Fibroblast of the aortic adventitia (primary cell): ENCODE measurements at regions not wholly inside any gene's neighbourhood (a gene's known extent, or its start where the extent isn't known, plus 50 kb on each side); places are given as distances from the start of the nearest gene placed in this dataset.

Experiments used
- DNase-seq: peaks from one replicate; pipeline ENCODE4 v3.0.0-alpha.2; 2010; ENCODE audit warnings: low read depth
- H3K4me3 ChIP-seq: 2 replicates; pipeline ENCODE4 v1.5.1; 2011; ENCODE audit warnings: low read depth, mild to moderate bottlenecking, control low read depth, low read length, moderate library complexity
- CTCF ChIP-seq: IDR thresholded peaks from 2 replicates; pipeline ENCODE4 v1.5.1; 2011; ENCODE audit warnings: mild to moderate bottlenecking, low read length, control low read depth, inconsistent platforms; ENCODE audit not compliant: insufficient read depth

GRCh38 chr11:82676483-82677094 is 57.1 kb downstream of the FAM181B start:
- TF ChIP-seq CTCF = peak; percentile 43
- DNase-seq = no peak
- H3K4me3 ChIP-seq = no peak overlapping the region

- TF ChIP-seq CTCF = no peak
- no peak for DNase-seq
- no peak overlapping the region for H3K4me3 ChIP-seq
These were observed 57.8 kb downstream of the FAM181B start for GRCh38 chr11:82675838-82676237.

- no peak overlapping the region for H3K4me3 ChIP-seq
- no peak for TF ChIP-seq CTCF
- DNase-seq = no peak
These were observed 60.0 kb downstream of the FAM181B start for GRCh38 chr11:82673631-82674030.

- no peak for DNase-seq
- no peak for TF ChIP-seq CTCF
- H3K4me3 ChIP-seq = no peak overlapping the region
These were observed 62.2 kb downstream of the FAM181B start for GRCh38 chr11:82671451-82671850.

- H3K4me3 ChIP-seq = no peak overlapping the region
- no peak for DNase-seq
- no peak for TF ChIP-seq CTCF
These were observed 70.1 kb downstream of the FAM181B start for GRCh38 chr11:82663535-82663934.

- no peak for DNase-seq
- no peak overlapping the region for H3K4me3 ChIP-seq
- no peak for TF ChIP-seq CTCF
These were observed 79.9 kb downstream of the FAM181B start for GRCh38 chr11:82653752-82654151.

- no peak for DNase-seq
- no peak for TF ChIP-seq CTCF
- no peak overlapping the region for H3K4me3 ChIP-seq
These were observed 94.4 kb downstream of the FAM181B start for GRCh38 chr11:82639251-82639650.
